ENCODE measurements at regions not wholly inside any gene's neighbourhood (a gene's known extent, or its start where the extent isn't known, plus 50 kb on each side); places are given as distances from the start of the nearest gene placed in this dataset.
"Not testable (repeated sequence)": the region's sequence is repeated elsewhere in the genome, so short reads cannot be mapped to it uniquely, and the experiment has no call there.

DNA sequence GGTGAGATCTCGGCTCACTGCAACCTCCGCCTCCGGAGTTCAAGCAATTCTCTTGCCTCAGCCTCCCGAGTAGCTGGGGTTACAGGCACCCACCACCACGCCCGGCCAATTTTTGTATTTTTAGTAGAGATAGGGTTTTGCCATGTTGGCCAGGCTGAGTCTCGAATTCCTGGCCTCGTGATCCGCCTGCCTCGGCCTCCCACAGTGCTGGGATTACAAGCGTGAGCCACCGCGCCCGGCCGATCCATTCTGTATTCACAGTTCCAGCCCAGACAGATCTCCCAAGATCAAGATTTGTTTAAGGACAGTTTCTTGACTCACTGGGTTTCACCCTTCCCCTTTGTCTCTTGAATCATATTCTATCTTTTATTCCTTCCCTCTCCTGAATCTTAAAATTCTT is 313.8 kb downstream of the PDCD6IP start:
- TF ChIP-seq SUZ12 (IDR thresholded peaks at IDR 0.05; ENCODE audit: unreplicated experiment); RUNX3 (IDR thresholded peaks at IDR 0.05; ENCODE audit: low read length); FOXK2 (IDR thresholded peaks at IDR 0.05): not testable (repeated sequence)
